A172 (cell line): ENCODE measurements at regions not wholly inside any gene's neighbourhood (a gene's known extent, or its start where the extent isn't known, plus 50 kb on each side); places are given as distances from the start of the nearest gene placed in this dataset.
"Not testable (repeated sequence)": the region's sequence is repeated elsewhere in the genome, so short reads cannot be mapped to it uniquely, and the experiment has no call there.

Experiments
- DNase-seq: peaks from one replicate; pipeline ENCODE4 v3.0.0-alpha.2; 2015; ENCODE audit warnings: low spot score

DNA sequence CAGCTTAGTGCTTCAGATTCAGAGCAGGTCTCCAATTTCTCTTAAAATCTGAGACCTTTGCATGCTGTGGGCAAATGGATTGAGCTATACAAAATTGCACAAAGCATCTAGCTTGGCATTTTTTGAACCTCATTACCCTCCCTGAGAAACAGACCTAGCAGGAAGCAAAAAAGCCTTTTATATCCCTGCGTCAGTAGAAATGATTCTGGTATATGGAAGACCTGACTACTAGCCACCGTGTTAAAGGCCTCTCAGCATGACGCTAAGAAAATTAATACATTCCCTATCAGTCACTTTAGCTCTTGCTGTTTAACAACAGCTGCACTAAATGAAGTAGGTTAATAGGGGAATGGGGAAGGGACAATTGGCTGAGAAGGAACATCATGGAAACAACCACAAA, 110.7 kb upstream of the SMLR1 start:
- no peak for DNase-seq

DNA sequence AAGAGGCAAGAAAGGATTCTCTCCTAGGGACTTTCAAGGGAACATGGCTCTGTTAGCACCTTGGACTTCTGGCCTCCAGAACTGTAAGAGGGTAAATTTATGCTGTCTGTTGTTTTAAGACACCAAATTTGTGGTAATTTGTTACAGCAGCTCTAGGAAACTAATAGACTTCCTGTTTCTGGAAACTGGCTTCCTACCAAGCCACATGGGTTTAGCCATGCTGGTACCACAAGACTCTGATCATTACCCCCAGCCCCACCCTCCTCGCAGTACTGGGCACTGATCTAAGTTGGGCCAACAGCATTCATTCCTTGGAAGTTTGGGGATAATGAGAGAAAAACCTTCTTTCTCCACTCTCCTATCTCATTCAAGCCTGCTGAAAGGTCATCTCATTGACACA, 109.5 kb upstream of the SMLR1 start:
- DNase-seq: no peak

DNA sequence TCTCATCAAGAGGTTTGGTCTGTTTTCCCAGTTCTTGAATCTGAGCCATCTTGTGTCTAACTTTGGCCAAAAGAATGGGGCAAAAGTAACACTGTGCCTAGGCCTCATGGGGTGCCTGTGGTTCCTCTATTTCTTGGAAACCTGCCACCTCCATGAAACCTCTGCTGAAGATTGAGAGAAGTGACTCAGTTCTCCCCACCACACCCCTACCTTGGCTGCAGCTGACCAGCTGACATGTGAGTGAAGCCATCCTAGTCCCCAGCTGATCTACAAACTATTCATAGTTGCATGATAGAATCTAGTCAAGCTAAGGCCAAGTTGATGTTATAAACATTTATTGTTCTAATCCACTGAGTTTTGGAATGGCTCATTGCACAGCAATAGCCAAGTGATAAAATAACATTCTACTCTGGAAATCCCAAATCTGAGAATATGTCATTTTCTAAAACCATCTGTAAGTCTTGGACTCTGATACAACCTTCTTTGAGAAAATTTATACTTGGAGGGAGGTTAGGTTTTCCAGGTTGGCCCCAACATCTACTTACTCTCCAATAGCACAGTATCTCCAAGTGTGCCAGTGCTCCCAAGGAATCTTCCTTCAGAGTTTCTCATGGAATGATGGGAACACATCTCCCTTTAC, 107.0 kb upstream of the SMLR1 start:
- no peak for DNase-seq

DNA sequence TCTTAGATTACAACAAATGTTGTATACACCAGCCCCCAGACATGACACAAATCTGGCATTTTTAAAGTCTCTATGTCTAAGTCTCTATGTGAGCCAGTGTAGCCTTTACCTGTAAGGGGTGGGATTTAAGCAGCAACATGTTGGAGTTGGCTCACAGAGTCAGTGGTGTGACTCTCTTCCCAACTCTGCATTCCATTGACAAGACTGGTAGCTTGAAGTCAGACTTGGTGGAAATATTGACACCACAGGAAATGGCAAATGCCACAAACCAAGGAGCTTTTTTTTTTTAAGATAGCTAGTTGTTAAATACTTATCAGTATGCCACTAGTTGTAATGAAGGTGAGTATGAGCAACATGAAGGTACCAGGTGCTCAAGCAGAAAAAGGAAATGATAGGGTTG, 103.1 kb upstream of the SMLR1 start:
- no peak for DNase-seq

DNA sequence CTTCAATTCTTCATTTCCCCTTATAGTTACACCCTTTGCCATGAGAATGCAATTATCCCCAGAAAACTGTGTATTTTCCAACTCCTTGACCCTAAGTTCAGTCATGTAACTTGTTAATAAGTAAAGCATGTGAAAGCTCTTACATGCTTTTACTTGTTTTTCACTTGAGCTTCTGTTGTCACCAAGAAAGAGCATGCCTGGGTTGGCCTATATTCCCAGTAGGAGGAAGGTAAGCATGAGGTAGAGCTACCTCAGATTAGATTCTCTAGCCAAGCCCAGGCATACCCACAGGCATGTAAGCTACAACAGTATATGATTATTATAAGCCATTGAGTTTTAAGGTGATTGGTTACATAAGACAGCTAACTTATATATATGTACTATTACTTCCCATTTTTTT, 101.7 kb upstream of the SMLR1 start:
- no peak for DNase-seq

DNA sequence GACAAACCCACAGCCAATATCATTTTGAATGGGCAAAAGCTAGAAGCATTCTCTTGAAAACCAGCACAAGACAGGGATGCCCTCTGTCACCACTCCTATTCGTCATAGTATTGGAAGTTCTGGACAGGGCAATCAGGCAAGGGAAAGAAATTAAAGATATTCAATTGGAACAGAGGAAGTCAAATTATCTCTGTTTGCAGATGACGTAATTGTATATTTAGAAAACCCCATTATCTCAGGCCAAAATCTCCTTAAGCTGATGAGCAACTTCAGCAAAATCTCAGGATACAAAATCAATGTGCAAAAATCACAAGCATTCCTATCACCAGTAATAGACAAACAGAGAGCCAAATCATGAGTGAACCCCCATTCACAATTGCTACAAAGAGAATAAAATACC, 99.1 kb upstream of the SMLR1 start:
- DNase-seq: not testable (repeated sequence)

DNA sequence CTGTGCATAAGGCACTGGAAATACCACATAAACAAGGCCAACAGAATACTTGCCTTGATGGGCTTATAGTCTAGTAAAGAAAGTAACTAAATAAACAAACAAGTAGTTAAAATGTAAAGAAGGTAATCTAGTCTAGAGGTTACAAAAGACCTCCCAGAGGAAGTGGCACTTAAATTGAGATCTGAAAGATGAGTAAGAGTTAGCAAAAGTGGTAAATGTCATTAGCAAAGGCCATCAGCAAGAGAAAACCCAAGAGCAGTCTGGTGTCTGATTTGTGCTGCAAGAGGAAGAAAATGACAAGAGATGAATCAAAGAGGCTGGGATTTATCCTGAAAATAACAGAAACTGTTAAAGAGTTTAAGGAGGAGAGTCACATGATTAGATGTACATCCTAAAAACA, 96.6 kb upstream of the SMLR1 start:
- DNase-seq: no peak

DNA sequence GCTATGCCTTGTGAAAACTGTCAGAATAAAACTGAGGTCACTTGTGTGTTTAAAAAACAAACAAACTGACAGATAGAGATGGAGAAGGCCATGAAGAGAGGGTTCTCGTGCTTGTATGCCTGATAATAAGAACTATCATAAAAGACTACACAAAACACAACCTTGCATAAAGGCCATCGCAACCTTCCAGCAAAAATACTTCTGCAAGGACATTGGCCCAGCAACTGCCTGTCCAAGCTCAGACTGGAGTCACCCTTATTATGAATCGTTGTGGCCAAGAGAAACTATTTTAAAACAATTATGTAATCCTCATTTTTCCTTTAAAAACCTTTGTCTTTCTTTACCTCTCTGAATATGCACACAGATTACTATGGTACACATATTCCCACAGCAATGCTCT, 93.0 kb upstream of the SMLR1 start:
- no peak for DNase-seq

DNA sequence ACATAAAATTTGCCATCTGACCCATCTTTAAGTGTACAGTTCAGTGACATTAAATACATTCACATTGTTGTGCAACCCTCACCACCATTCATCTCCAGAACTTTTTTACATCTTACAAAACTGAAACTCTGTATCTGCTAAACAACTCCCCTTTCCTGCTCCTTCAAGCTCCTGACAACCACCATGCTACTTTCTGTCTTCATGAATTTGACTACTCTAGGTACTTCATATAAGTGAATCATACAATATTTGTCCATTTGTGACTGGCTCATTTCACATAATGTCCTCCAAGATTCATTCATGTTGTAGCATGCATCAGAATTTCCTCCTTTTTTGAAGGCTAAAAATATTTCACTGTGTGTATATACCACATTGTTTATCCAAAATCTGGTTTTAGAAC, 86.9 kb upstream of the SMLR1 start:
- DNase-seq: no peak

DNA sequence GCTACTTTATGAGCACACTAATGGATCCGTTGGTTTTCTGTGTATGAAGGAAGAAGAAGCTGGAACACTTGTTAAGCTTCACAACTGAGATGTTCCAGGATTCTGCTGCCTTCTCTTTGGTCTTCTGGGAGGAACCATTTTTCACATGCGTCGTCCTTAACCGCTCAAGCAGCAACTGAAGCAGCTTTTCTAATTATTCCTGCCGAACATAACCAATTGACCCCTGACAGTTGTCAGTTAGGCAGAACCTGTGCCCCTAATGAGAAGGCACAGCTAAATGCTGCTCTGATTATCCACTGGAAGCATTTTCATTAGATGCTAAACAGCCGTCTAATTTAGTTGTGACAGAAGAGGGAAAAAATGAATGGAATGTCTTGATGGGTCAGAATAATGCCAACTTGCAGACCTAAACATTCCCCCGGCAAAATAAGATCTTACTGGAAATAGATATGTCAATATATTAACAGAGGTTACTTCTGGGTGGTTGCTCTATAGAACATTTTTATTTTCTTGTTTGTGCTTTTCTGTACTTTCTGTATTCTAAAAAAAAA, 85.0 kb upstream of the SMLR1 start:
- DNase-seq: peak; percentile 20

DNA sequence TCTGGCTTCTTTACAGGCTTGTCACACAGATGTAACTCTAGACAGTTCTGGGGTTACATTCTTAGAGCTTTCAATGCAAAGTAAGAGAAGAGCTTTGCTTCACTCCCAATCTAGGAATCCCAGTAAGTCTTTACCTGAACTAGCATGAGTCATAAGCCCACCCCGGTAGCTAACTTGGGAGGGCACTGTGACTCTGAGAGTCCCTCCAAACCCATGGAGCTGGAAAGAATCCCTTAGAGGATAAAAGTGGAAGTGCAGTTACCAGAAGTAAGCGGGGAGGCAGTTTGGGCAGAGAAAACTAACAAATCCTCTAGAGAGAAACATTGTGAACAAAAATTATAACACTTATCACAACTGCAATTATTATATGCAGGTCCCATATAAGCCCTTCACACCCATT, 84.0 kb upstream of the SMLR1 start:
- DNase-seq: no peak

DNA sequence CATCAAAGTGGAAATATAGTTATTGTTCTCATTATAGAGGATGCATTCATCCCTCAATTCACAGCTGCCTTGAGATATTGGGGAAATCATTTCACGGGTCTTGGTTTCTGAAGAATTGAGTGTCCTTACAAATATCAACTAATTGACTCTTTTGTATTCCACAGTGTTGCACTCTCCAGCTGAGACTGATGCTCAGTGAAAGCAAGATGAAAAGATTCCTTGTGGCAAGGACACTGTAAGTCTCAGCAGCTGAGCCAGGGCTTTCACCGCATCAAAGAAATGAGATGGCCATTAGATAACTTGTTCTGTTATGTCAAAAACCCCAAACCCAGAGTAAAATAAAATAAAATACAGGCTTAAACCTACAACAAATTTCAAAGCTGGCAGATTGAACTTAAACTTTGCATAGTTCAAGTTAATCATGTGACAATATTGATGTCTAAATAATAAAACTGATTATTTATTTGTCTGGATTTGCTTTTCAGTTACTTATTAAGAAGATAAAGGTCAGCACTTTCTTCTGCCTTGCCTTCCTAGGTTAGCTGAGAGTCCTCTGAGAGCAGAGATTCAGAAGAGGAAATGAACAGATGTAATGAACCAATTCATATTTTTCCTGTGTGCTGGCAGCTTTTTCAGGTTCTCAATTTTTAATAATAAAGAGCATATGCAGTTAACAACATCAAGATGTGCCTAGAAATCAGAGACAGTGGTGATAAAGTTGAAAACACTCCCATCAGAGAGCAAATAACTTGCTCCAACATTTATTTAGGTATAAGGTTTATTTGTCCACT, 82.4 kb upstream of the SMLR1 start:
- no peak for DNase-seq

DNA sequence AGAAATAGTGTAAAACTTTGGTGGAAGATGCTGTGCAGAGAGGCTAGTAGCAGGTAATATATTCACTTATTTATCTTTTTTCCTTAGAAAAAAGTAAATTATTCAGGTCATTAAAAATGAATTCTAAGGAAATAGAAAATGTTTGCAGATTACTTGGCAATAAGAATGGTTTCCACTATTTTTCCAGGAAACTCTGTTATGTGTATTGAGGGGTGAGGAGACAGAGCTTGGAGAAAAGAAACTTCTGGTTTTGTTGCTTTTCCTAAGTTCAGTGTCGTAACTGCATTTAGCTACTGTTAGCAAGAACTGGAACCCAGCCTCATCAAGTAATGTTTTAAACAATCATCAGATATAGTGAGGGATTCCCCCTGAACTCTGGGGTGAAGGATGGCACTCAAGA, 79.2 kb upstream of the SMLR1 start:
- no peak for DNase-seq

DNA sequence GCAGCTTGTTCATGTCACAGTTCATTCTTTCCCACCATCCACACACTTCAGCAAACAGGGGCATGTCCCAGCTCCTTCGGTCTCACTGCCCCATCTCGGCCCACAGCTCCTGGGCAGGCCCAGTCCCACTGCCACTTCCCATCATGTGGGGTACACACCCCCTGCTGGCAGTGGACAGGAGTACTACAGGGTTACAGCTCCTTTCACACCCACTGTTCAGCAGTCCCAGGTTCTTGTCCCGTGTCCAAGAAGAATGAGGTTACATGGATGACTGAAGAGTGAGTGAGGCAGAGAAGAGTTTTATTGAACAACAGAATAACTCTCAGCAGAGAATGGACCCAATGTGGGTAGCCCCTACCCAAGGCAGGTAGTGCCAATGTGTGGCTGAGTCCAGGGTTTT, 77.8 kb upstream of the SMLR1 start:
- DNase-seq: no peak

DNA sequence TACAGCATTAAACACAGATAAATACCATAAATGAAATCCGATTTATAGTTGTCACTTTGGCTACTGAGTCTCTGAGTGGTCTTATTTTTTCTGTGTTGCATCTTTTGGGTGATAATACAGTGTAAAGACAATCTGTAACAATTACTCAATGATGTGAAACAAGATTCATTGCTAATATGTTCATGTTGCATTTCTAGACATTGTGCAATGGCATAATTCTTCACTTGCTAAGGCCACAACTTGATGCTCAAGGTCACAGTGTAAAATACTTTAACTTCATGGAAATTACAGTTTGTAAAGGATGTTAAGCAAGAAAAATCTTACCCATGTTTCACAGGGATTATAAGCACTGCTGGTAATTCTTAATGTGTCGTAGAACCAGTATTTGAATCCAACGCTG, 74.9 kb upstream of the SMLR1 start:
- DNase-seq: no peak

DNA sequence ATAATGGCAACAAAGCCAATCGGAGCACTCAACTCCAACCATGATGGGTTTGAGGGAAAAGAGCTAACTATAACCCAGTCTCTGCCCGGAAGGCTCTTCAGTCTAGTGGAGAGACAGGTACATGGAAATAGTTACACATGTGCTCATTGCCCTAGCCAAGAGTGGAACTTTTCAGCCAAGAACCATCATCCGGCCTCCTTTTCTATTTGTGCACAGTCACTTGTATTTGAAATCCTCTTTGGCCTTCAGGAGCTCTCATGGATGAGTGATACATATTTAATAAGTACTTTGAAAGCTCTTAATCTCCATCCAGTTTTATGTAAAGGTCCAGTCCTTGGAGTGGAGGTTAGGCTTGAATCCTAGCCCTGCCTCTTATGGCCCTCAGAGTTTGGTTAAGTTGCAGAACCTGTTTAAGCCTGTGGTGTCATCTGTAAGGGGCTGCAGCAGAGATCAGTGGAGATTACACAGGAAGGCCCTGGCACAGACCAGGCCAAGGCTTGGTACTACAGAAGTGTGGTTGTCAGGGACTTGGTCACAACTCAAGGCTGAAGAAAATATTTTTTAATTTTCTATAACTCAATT, 72.3 kb upstream of the SMLR1 start:
- no peak for DNase-seq

DNA sequence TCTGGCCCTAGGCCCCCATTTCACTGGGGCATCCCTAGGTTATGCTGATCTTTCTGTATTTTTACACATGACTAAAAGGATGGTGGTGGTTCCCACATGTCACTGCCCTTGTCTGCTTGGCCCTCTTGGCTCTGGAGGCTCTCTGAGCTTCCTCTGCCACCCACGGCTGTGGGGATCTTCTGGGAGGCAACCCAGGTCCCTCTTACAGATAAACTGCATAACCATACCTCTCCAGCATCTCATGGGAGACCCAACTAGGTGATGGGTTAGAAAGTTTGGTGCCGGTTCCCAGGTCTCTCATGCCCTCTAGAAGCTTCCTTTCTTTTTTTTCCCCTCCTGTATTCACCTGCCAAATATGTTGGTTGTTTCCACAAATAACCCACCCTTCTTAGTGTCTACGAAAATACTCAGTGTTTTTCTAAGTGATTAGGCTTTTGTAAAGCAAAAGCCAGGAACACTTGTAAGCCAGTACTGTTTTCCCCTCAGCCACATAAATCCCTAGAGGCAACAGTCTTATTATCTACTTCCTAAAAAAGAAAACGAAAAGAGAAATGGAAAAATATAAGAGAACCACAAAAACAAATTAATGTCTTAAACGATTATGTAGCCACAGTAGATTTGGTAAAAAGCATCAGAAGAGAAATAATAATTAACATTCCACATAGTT, 71.7 kb upstream of the SMLR1 start:
- no peak for DNase-seq

DNA sequence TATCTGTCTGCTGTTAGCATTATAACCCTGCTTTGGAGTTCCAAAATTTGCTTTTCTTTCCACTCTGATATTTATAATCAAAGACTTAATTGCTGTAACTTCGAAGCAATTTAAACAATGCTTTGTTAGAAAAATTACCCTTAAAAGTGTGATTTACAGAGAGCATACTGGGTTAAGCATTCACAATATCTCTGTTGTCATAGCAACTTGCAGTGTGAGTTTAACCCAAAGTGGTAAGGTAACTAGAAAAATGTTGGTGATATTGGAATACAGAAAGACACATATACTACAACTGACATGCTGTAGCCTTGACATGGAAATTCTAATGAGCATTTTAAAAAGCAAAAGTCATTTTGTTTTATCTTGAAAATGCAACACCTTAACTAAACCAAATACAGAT, 70.4 kb upstream of the SMLR1 start:
- DNase-seq: no peak

DNA sequence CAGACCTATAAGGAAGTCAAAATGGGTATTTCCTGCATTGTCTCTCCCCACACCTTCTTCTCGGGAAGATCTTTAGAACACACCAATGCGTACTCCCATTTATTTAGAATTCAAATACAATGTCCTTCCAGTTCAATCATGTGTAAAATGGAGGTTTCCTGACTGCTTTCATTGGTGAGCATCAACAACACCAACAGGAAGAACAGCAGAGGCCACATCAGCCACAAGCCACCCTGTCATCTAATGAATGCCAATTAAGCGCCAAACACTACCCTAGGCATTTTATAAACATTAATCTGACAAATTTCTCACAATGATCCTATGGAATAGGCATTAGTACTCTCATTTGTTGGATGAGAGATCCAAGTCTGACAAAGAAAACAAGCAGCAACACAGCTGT, 68.4 kb upstream of the SMLR1 start:
- no peak for DNase-seq

DNA sequence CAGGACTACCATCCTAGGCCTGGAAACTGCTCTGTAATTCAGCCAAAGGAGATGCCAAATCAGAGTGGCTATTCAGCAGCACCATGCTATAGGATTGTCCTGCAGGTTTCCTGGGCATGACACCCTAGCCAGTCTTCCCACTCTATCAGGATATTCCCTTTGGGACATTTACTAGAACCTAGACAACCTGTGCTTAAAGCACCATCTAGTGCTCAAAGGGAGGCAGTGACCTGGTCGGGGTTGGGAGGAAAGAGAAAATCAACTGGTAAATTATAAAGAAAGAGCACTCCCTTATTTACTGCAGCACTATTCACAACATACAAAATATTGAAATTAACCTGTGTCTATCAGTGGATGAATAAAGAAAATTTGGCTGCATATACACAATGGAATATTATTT, 67.2 kb upstream of the SMLR1 start:
- peak; percentile 44 for DNase-seq

DNA sequence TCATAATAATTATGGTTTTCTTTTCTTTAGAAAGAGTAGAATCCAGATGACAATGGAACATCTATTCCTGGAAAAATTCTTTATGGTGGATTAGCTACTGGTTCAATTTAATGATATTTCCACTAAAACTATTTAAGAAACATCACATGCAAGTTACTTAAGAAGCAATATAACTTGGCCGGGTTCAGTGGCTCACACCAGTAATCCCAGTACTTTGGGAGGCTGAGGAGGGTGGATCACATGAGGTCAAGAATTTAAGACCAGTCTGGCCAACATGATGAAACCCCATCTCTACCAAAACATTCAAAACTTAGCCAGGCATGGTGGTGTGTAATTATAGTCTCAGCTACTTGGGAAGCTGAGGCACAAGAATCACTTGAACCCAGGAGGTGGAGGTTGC, 65.9 kb upstream of the SMLR1 start:
- DNase-seq: no peak

DNA sequence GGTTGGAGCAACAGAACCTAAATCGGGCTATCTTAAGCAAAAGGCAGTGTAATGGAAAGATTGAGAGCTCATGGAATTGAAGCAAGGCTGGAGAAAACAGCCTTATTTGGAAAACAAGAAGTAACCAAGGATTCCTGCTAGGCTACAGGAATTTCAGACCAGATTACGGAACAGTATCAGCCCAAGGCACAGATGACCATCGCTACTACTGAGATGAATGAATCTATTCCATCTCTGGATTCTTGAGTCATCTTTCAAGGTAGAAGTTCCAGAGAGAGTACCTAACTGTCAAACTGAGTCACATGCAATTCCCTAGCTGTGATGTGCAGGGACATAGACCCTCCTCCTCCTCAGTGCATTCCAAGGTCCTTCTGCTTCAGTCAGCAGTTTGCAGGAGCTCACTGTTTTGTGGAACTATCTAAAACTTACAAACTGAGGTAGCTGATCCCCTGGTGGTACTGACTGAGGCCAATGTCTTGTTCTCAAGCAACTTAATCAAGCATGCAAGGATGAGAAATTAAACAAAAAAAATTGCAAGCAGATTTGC, 62.0 kb upstream of the SMLR1 start:
- no peak for DNase-seq
